Mucosa of gallbladder (tissue), 1 donor: ENCODE measurements at regions not wholly inside any gene's neighbourhood (a gene's known extent, or its start where the extent isn't known, plus 50 kb on each side); places are given as distances from the start of the nearest gene placed in this dataset.
"Not testable (repeated sequence)": the region's sequence is repeated elsewhere in the genome, so short reads cannot be mapped to it uniquely, and the experiment has no call there.

Experiments used
- DNase-seq: peaks from one replicate; pipeline ENCODE4 v3.0.0-alpha.2; 2020; ENCODE audit warnings: low spot score
- donor health status: DM: no; HTN: no; CAD: no.

- DNase-seq, result no peak
Measured at GRCh38 chr18:34480162-34480700, 229.9 kb upstream of the DTNA start.

GRCh38 chr18:34482204-34482603, 227.9 kb upstream of the DTNA start:
- DNase-seq, result no peak

DNA sequence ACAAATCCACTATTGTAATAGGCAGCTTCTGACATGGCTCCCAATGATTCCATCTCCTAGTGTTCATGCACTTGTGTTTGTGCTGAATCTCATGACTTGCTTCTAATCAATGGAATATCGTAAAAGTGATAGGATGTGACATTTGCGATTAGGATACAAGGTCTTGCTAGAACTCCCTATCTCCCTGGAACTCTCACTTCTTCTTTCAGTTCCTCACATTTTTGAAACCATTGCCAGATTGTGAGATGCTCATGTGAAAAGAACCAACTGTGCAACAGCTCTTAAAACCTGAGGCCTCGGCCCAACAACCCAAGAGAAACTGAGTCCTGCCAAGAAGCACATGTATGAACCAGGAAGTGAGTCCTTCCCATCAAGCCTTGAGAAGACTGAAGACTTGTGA, 226.9 kb upstream of the DTNA start:
- DNase-seq, result no peak

DNA sequence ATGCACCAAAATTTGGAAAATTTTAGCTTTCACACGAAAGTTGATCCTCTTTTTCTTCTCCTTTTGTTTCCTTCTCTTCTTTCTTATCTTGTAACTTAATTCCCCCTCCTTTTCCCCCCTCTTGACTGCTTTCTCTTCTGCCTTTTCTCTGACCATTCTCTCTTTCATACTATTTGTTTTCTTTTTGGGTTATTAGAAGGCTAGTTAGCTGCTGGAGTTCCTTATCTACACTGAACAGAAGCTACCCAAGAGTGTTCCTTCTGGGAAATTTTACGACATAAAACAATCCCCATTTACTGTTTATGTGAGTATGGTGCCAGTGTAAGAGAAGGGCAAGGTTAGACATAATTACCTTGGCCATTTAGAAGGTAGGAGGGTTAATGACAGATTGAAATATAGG, 218.4 kb upstream of the DTNA start:
- no peak for DNase-seq

- DNase-seq, result no peak
Measured at GRCh38 chr18:34492652-34493051, 217.4 kb upstream of the DTNA start.

GRCh38 chr18:34493099-34493544, 217.0 kb upstream of the DTNA start:
- DNase-seq, result peak; percentile 89

DNA sequence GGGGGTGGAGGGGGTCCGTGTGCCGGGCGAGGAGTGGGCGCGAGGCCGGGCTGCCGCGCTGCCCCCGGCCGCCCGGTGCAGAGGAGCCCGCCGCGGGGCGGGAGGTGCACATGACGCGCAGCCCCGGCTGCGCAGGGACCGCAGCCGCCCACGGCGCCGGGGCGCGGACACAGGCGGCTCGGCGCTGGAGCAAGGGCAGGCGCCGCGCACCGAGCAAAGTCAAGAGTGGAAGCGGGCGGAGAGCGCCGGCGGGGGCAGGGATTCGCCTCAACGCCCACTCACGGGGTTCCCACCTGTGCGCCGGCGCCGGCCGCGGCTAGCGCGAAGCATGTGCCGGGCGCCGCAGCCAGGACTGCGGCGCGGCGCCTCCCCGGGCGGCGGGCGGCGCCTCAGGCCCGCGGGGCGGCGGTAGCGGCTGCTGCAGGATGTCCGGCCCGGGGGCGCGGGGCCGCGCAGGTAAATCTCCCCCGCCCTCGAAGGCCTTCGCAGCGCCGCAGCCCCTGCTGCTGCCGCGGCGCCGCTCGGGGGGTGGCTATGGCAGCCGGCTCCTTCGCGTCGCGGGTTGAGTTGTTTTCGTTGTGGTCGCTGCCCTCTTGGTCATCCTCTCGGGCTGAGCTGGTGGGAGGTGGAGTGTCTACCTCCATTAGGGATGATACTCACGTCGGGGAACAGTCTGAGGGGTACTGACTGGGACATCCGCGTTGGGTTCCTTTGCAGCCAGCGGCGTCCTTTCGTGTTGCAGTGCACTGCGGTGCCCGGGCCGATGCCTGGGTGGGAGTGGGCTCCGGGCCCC, 216.3 kb upstream of the DTNA start:
- DNase-seq, result peak; percentile 14

GRCh38 chr18:34494359-34494696, 215.8 kb upstream of the DTNA start:
- DNase-seq, result no peak

DNA sequence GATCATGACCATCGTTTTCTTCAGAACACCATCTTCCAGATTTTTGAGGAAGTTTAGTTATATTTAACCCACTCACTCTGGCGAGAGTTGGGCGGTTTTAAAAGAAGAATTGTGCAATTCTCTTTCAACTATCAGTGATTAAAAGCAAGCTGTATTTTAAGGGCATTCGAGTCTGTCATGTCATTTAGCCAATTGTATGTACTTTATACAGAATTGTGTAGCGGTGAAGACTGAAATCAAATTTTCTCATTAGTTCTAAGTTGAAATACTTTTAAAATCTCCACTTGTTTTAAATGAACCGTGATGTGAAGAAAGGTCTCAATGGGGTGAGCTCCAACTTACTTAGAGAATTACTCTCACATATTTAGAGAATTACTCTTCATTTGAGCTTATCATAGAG, 214.6 kb upstream of the DTNA start:
- DNase-seq, result no peak

DNA sequence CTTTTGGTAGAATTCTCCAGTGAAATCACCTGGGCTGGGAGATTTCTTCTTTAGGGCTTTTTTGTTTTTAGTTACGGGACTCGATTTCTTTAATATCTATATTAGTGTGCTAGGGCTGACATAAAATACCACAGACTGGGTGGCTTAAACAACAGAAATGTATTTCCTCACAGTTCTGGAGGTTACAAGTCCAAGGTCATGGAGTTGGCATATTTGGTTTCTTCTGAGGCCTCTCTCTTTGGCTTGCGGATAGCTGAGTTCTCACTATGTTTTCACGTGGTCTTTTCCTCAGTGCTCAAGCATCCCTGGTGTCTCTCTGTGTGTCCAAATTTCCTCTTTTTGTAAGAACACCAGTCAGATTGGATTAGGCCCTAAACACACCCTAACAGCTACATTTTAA, 208.5 kb upstream of the DTNA start:
- DNase-seq, result no peak

DNA sequence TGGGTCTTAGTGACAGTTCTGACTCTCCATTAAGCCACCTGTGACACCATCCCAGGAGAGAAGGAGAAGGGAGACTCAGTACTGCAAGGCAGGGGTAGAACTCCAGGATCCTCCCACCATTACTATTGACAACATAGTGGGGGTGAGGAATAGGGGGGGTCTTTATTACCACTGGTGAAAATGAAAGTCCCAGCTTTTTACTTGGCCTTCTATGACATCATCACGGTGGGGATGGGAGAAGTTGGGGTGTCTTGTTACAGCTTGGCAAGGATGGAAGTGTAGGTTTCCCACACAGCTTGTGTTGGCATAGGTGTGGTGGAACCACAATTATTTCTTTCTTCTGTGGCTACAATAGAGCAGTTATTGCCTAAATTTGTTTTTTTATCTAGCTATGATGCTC, 203.9 kb upstream of the DTNA start:
- no peak for DNase-seq

GRCh38 chr18:34509163-34509562, 200.9 kb upstream of the DTNA start:
- no peak for DNase-seq

GRCh38 chr18:34509879-34510586, 200.1 kb upstream of the DTNA start:
- DNase-seq, result no peak

- no peak for DNase-seq
Measured at GRCh38 chr18:34510926-34511325, 199.2 kb upstream of the DTNA start.

DNA sequence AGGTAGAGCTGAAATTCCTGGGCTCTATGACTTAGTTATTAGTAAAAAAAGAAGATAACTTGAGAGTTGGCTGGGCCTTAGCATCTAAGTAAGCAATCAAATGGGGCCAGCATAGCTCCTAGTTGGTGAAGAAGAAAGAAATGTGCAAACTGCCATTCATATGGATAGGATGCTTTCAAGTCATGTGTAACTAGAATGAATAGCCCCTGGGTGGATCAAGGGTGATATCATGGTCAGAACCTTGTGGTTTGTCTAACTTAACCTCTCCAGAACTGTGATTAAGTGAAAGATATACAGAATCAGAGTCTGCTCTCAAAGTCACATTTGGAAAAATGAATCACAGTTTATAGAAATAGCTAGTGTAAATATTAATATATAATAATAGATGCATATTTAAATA, 198.7 kb upstream of the DTNA start:
- DNase-seq, result no peak

DNA sequence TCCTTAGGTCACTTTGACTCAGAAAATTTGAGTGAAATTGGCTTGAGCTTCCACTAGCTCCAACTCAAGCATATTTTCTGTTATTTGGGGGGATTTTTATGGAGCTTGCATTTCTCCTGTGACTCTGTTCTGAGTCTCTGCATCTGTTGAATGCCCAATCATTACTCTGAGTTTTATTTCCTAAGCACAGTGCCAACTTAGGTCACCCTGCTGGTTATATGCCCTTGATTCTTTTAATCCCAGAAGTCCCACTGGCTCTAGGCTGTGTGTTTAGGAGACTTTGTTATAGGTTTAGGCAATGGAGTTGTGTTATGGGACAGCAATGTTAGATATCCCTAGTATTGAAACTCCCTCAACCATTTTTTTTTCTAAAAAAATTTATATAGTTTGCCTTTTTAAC, 198.2 kb upstream of the DTNA start:
- no peak for DNase-seq

- DNase-seq, result no peak
Measured at GRCh38 chr18:34514238-34514637, 195.9 kb upstream of the DTNA start.

GRCh38 chr18:34514957-34515356, 195.1 kb upstream of the DTNA start:
- no peak for DNase-seq

DNA sequence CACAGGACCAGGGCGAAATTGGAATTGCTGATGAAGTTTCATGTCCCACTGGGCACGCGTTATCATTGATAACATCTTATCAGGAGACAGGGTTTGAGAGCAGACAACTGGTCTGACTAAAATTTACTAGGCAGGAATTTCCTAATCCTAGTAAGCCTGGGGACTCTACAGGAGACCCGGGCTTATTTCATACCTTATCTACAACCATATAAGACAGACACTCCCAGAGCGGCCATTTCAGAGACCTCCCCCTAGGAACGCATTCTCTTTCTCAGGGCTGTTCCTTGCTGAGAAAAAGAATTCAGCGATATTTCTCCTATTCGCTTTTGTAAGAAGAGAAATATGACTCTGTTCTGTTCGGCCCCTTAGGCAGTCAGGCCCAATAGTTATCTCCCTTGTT, 193.7 kb upstream of the DTNA start:
- not testable (repeated sequence) for DNase-seq

GRCh38 chr18:34516996-34517395, 193.1 kb upstream of the DTNA start:
- DNase-seq, result not testable (repeated sequence)

GRCh38 chr18:34521040-34521439, 189.1 kb upstream of the DTNA start:
- no peak for DNase-seq

DNA sequence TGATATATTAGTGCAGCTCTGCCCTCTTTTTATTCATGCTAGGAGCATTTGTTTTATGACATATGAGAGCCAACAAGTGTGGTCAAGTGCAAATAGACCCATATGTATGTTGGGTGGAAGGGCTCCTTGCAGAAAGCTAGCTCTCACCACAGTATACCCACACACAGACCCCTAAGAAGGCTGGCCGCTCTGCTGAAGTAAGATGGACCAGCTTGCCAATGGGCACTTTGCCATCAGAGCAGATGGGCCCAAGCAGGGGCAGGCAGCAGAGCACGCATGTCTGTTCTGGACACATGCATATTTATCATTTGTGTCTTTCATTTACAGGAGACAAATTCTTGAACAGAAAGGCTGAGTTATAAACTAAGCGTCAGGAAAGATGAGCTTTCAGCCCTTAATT, 187.5 kb upstream of the DTNA start:
- DNase-seq, result no peak

GRCh38 chr18:34525244-34525643, 184.9 kb upstream of the DTNA start:
- no peak for DNase-seq
